Naive thymus-derived CD8-positive, alpha-beta T cell (primary cell): ENCODE measurements at regions not wholly inside any gene's neighbourhood (a gene's known extent, or its start where the extent isn't known, plus 50 kb on each side); places are given as distances from the start of the nearest gene placed in this dataset.

Experiments used
- ATAC-seq, 2 donors: fragments of 150-1000 bp; cut with Tn5 transposase in 1 of 2; sonication (Bioruptor Pico), chemical (Tn5 transposase) in 1 of 2; 1 replicate in 1 of 2; 2 replicates in 1 of 2; pipeline ENCODE4 v1.10.0; 2021; ENCODE audit warnings: mild to moderate bottlenecking in 2 of 2, moderate library complexity in 2 of 2
- POLR2A ChIA-PET: fragments of 350-600 bp; sonication (Branson Sonifier 250); formaldehyde crosslinking; loops from one replicate; lab custom pipeline; 2021; ENCODE audit warnings: antibody characterized with exemption; lab: Charles Lee
- DNase-seq, 10 donors: peaks; one replicate each; pipeline versions ENCODE4 v3.0.0 to v3.0.0-alpha.2; 2020 to 2022
- H3K27ac Mint-ChIP-seq, 10 donors: one replicate each; pipeline ENCODE4 v1.8.0; 2020 to 2022; ENCODE audit warnings: mild to moderate bottlenecking in 10 of 10, mixed read lengths in 10 of 10, moderate library complexity in 4 of 10, inconsistent platforms in 1 of 10
- H3K27me3 Mint-ChIP-seq, 5 donors: one replicate each; pipeline ENCODE4 v1.8.0; 2021 to 2022; ENCODE audit warnings: mixed read lengths in 5 of 5
- H3K36me3 Mint-ChIP-seq, 3 donors: one replicate each; pipeline ENCODE4 v1.8.0; 2020 to 2022; ENCODE audit warnings: mixed read lengths in 3 of 3, mild to moderate bottlenecking in 2 of 3, inconsistent platforms in 1 of 3
- H3K4me1 Mint-ChIP-seq, 4 donors: one replicate each; pipeline ENCODE4 v1.8.0; 2021 to 2022; ENCODE audit warnings: mixed read lengths in 4 of 4
- H3K4me3 Mint-ChIP-seq, 10 donors: one replicate each; pipeline ENCODE4 v1.8.0; 2020 to 2022; ENCODE audit warnings: mild to moderate bottlenecking in 10 of 10, mixed read lengths in 10 of 10, moderate library complexity in 6 of 10, inconsistent platforms in 1 of 10
- H3K9me3 Mint-ChIP-seq, 9 donors: one replicate each; pipeline ENCODE4 v1.8.0; 2020 to 2022; ENCODE audit warnings: mixed read lengths in 9 of 9, mild to moderate bottlenecking in 3 of 9, inconsistent platforms in 1 of 9, moderate library complexity in 1 of 9

- H3K27ac Mint-ChIP-seq = no peak overlapping the region
- ATAC-seq (no peak), DNase-seq (no peak)
- no peaks in the 10 kb centered on the region for H3K27me3 Mint-ChIP-seq
- H3K4me1 Mint-ChIP-seq = no peaks in the 10 kb centered on the region
- no peak overlapping the region for H3K4me3 Mint-ChIP-seq
- peaks cover 0 to 19% (median 3%) of the 10 kb centered on the region in 9 donors for H3K9me3 Mint-ChIP-seq
- no peaks in the 10 kb centered on the region for H3K36me3 Mint-ChIP-seq
- POLR2A ChIA-PET = no interaction called here
Observed at GRCh38 chr4:12296366-12296765, 867.7 kb upstream of the HS3ST1 start.

GRCh38 chr4:12293906-12294525 lies 865.3 kb upstream of the HS3ST1 start:
- Mint-ChIP-seq H3K4me1 (no peaks in the 10 kb centered on the region), H3K4me3 (no peak overlapping the region), H3K27me3 (no peaks in the 10 kb centered on the region), H3K36me3 (no peaks in the 10 kb centered on the region), H3K9me3 (peaks cover 0 to 13% (median 6%) of the 10 kb centered on the region in 9 donors), H3K27ac (no peak overlapping the region)
- ATAC-seq = no peak
- POLR2A ChIA-PET = no interaction called here
- no peak for DNase-seq

- no peak for ATAC-seq
- H3K4me1 Mint-ChIP-seq = no peaks in the 10 kb centered on the region
- DNase-seq = no peak
- POLR2A ChIA-PET = no interaction called here
- H3K27ac Mint-ChIP-seq = no peak overlapping the region
- H3K27me3 Mint-ChIP-seq = no peaks in the 10 kb centered on the region
- no peak overlapping the region for H3K4me3 Mint-ChIP-seq
- peaks cover 0 to 45% (median 11%) of the 10 kb centered on the region in 9 donors for H3K9me3 Mint-ChIP-seq
- H3K36me3 Mint-ChIP-seq = no peaks in the 10 kb centered on the region
Observed at GRCh38 chr4:12286351-12286750, 857.7 kb upstream of the HS3ST1 start.

GRCh38 chr4:12270546-12270945 lies 841.9 kb upstream of the HS3ST1 start:
- Mint-ChIP-seq H3K4me3 (no peak overlapping the region), H3K27ac (no peak overlapping the region), H3K9me3 (peaks cover 0 to 16% (median 2%) of the 10 kb centered on the region in 9 donors), H3K4me1 (no peaks in the 10 kb centered on the region), H3K36me3 (no peaks in the 10 kb centered on the region), H3K27me3 (no peaks in the 10 kb centered on the region)
- DNase-seq = no peak
- POLR2A ChIA-PET = no interaction called here
- ATAC-seq = no peak

- Mint-ChIP-seq H3K4me1 (no peaks in the 10 kb centered on the region), H3K27me3 (no peaks in the 10 kb centered on the region), H3K4me3 (no peak overlapping the region), H3K36me3 (peaks cover 0 to 5% (median 3%) of the 10 kb centered on the region in 3 donors), H3K27ac (no peak overlapping the region), H3K9me3 (peaks cover 0 to 13% (median 4%) of the 10 kb centered on the region in 9 donors)
- ATAC-seq (no peak), DNase-seq (no peak)
- POLR2A ChIA-PET = no interaction called here
Observed at GRCh38 chr4:12265554-12265953, 836.9 kb upstream of the HS3ST1 start.

- POLR2A ChIA-PET = no interaction called here
- Mint-ChIP-seq H3K27me3 (no peaks in the 10 kb centered on the region), H3K9me3 (peaks cover 0 to 24% (median 9%) of the 10 kb centered on the region in 9 donors), H3K36me3 (peaks cover 0 to 5% (median 3%) of the 10 kb centered on the region in 3 donors), H3K27ac (no peak overlapping the region), H3K4me1 (no peaks in the 10 kb centered on the region), H3K4me3 (no peak overlapping the region)
- DNase-seq = no peak
- no peak for ATAC-seq
Observed at GRCh38 chr4:12260453-12260852, 831.8 kb upstream of the HS3ST1 start.

- Mint-ChIP-seq H3K36me3 (no peaks in the 10 kb centered on the region), H3K4me3 (no peak overlapping the region), H3K27ac (no peak overlapping the region), H3K4me1 (no peaks in the 10 kb centered on the region), H3K27me3 (no peaks in the 10 kb centered on the region), H3K9me3 (peaks cover 2 to 27% (median 11%) of the 10 kb centered on the region in 9 donors)
- no peak for DNase-seq
- no peak for ATAC-seq
- POLR2A ChIA-PET = no interaction called here
Observed at GRCh38 chr4:12244973-12245372, 816.3 kb upstream of the HS3ST1 start.

- POLR2A ChIA-PET = no interaction called here
- no peak for ATAC-seq
- Mint-ChIP-seq H3K36me3 (no peaks in the 10 kb centered on the region), H3K27ac (no peak overlapping the region), H3K4me3 (no peak overlapping the region), H3K4me1 (no peaks in the 10 kb centered on the region), H3K27me3 (peaks cover 0 to 2% (median 0%) of the 10 kb centered on the region in 5 donors), H3K9me3 (peaks cover 4 to 32% (median 6%) of the 10 kb centered on the region in 9 donors)
- no peak for DNase-seq
Observed at GRCh38 chr4:12242354-12242753, 813.7 kb upstream of the HS3ST1 start.

GRCh38 chr4:12239897-12240636 lies 811.4 kb upstream of the HS3ST1 start:
- H3K36me3 Mint-ChIP-seq = no peaks in the 10 kb centered on the region
- POLR2A ChIA-PET = no interaction called here

GRCh38 chr4:12231098-12231497 lies 802.4 kb upstream of the HS3ST1 start:
- Mint-ChIP-seq H3K27ac (no peak overlapping the region), H3K4me3 (no peak overlapping the region), H3K27me3 (no peaks in the 10 kb centered on the region), H3K9me3 (peaks cover 0 to 32% (median 14%) of the 10 kb centered on the region in 9 donors), H3K4me1 (no peaks in the 10 kb centered on the region), H3K36me3 (no peaks in the 10 kb centered on the region)
- DNase-seq (no peak), ATAC-seq (no peak)
- POLR2A ChIA-PET = no interaction called here

More at GRCh38 chr4:12239897-12240636, 811.4 kb upstream of the HS3ST1 start:
- DNase-seq (no peak), ATAC-seq (no peak)
- H3K4me1 Mint-ChIP-seq = no peaks in the 10 kb centered on the region
- no peak overlapping the region for H3K27ac Mint-ChIP-seq
- no peak overlapping the region for H3K4me3 Mint-ChIP-seq
- peaks cover 0 to 2% (median 0%) of the 10 kb centered on the region in 5 donors for H3K27me3 Mint-ChIP-seq
- H3K9me3 Mint-ChIP-seq = peaks cover 0 to 39% (median 6%) of the 10 kb centered on the region in 9 donors

GRCh38 chr4:12221031-12221430 lies 792.3 kb upstream of the HS3ST1 start:
- Mint-ChIP-seq H3K27ac (no peak overlapping the region), H3K9me3 (peaks cover 0 to 17% (median 5%) of the 10 kb centered on the region in 9 donors), H3K27me3 (no peaks in the 10 kb centered on the region), H3K4me1 (no peaks in the 10 kb centered on the region), H3K4me3 (no peak overlapping the region), H3K36me3 (no peaks in the 10 kb centered on the region)
- DNase-seq = no peak
- no peak for ATAC-seq
- POLR2A ChIA-PET = no interaction called here

GRCh38 chr4:12211636-12212035 lies 782.9 kb upstream of the HS3ST1 start:
- Mint-ChIP-seq H3K4me1 (no peaks in the 10 kb centered on the region), H3K36me3 (no peaks in the 10 kb centered on the region), H3K4me3 (no peak overlapping the region), H3K27me3 (no peaks in the 10 kb centered on the region), H3K27ac (no peak overlapping the region), H3K9me3 (peaks cover 0 to 7% (median 0%) of the 10 kb centered on the region in 9 donors)
- ATAC-seq (no peak), DNase-seq (no peak)
- POLR2A ChIA-PET = no interaction called here

GRCh38 chr4:12207396-12207795 lies 778.7 kb upstream of the HS3ST1 start:
- H3K4me3 Mint-ChIP-seq = no peak overlapping the region

More at GRCh38 chr4:12207396-12207795, 778.7 kb upstream of the HS3ST1 start:
- H3K9me3 Mint-ChIP-seq = peaks cover 0 to 13% (median 3%) of the 10 kb centered on the region in 9 donors
- no peaks in the 10 kb centered on the region for H3K4me1 Mint-ChIP-seq
- POLR2A ChIA-PET = no interaction called here
- DNase-seq (no peak), ATAC-seq (no peak)
- H3K27ac Mint-ChIP-seq = no peak overlapping the region
- H3K36me3 Mint-ChIP-seq = no peaks in the 10 kb centered on the region
- no peaks in the 10 kb centered on the region for H3K27me3 Mint-ChIP-seq
